ENCODE measurements at regions not wholly inside any gene's neighbourhood (a gene's known extent, or its start where the extent isn't known, plus 50 kb on each side); places are given as distances from the start of the nearest gene placed in this dataset.

DNA sequence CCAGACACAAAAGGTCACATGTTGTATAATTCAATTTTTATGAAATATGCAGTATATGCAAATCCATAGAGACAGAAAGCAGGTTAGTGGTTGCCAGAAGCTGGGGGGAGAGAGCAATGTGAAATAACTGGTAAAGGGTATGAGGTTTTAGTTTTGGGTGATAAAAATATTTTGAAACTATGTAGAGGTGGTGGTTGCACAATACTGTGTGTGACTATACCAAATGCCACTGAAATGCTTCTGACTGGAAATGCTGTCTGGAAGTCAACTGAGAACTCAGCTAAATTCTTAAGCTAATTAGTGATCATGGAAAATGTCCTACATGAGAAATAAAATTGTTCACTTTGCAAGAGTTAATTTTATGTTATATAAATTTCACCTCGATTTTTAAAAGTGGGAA lies 65.3 kb upstream of the RXFP2 start:
- peaks cover 13% of the 10 kb centered on the region for H3K27me3 ChIP-seq (ENCODE audit: low read length)
- H3F3A ChIP-seq (ENCODE audit: low read length, unreplicated experiment): no peaks in the 10 kb centered on the region
- TF ChIP-seq, protein P1, sequence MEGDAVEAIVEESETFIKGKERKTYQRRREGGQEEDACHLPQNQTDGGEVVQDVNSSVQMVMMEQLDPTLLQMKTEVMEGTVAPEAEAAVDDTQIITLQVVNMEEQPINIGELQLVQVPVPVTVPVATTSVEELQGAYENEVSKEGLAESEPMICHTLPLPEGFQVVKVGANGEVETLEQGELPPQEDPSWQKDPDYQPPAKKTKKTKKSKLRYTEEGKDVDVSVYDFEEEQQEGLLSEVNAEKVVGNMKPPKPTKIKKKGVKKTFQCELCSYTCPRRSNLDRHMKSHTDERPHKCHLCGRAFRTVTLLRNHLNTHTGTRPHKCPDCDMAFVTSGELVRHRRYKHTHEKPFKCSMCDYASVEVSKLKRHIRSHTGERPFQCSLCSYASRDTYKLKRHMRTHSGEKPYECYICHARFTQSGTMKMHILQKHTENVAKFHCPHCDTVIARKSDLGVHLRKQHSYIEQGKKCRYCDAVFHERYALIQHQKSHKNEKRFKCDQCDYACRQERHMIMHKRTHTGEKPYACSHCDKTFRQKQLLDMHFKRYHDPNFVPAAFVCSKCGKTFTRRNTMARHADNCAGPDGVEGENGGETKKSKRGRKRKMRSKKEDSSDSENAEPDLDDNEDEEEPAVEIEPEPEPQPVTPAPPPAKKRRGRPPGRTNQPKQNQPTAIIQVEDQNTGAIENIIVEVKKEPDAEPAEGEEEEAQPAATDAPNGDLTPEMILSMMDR (conservative IDR thresholded peaks at IDR 0.05; ENCODE audit: low read depth, low read length): no peak
- no peak for TF ChIP-seq EZH2 (IDR thresholded peaks at IDR 0.05; ENCODE audit: low read length, unreplicated experiment)
- TF ChIP-seq EZH2phosphoT487 (IDR thresholded peaks at IDR 0.05; ENCODE audit: borderline replicate concordance, low read length): no peak
- H3K9ac ChIP-seq (ENCODE audit: low read length): no peak overlapping the region
- DNase-seq: no peak
- no peak overlapping the region for H2AFZ ChIP-seq (ENCODE audit: low read length)
- no peak overlapping the region for H3K27ac ChIP-seq (ENCODE audit: low read length)
- no peaks in the 10 kb centered on the region for H4K20me1 ChIP-seq (ENCODE audit: low read length)
- no peak overlapping the region for H3K4me3 ChIP-seq (ENCODE audit: low read length)
- intact Hi-C loops (cut with micrococcal nuclease): no loop called here
- no peak overlapping the region for H3K4me2 ChIP-seq (ENCODE audit: low read length)
- H3K36me3 ChIP-seq (ENCODE audit: low read depth, low read length): no peaks in the 10 kb centered on the region
- no peaks in the 10 kb centered on the region for H3K79me2 ChIP-seq (ENCODE audit: low read length)
- ChIA-PET POLR2A (ENCODE audit: unreplicated experiment) (no interaction called here), CTCF (no interaction called here)
- ATAC-seq: no peak
- no peaks in the 10 kb centered on the region for H3K4me1 ChIP-seq (ENCODE audit: insufficient read depth, low read length)
- no TSS peak for BruUV-seq (replicated peaks)
- H3K9me2 ChIP-seq (replicated peaks; ENCODE audit: low read length): no peaks in the 10 kb centered on the region
- no peaks in the 10 kb centered on the region for H3K9me3 ChIP-seq (ENCODE audit: low read length)

DNA sequence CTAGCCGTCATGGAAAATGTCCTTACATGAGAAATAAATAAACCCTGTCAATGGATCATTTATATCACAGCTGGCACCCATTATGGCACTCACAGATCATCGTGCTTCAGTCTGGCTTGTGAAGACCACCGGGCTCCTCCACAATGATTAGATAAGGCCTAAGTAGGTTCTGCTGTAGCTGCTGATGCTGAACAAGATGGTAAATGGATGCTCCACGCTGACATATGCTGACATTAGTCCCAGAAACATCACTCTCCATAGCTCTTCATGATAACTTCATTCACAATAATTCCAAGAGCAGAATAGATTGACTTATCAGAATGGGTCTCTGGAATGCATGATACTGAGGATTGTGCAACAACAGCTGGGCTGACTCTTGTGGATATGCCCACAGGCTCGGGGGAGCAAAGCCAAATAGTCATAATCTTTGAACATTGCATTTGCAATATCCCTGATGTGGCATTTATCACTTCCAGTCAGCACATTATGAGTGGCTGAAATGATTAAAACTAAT lies 63.8 kb upstream of the RXFP2 start:
- ATAC-seq: no peak
- no peak overlapping the region for H3K27ac ChIP-seq (ENCODE audit: low read length)

DNA sequence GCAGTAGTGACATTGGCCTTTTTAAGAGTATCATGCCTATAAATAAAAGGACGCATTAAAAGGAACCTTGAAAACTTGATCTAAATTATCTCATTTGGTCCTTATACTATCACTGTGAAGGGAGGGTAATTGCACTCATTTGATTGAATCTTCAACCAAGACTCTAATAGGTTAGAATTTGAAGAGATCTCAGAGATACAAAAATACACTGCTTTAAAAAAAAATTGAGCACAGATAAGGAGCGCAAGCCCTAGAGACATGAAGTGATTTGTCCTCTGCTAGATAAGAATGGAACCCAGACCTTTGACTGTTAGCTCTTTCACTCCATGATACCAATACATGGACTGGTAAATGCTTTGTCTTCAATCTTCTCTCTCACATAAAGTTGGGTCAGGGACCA lies 58.2 kb upstream of the RXFP2 start:
- Histone ChIP-seq H4K20me1 (ENCODE audit: low read length) (no peaks in the 10 kb centered on the region), H3K27ac (ENCODE audit: low read length) (no peak overlapping the region), H3K4me2 (ENCODE audit: low read length) (no peak overlapping the region), H3K27me3 (ENCODE audit: low read length) (peaks cover 15% of the 10 kb centered on the region), H3K79me2 (ENCODE audit: low read length) (no peaks in the 10 kb centered on the region), H3K9ac (ENCODE audit: low read length) (no peak overlapping the region), H2AFZ (ENCODE audit: low read length) (no peak overlapping the region), H3K4me3 (ENCODE audit: low read length) (no peak overlapping the region), H3K9me2 (replicated peaks; ENCODE audit: low read length) (no peaks in the 10 kb centered on the region), H3F3A (ENCODE audit: low read length, unreplicated experiment) (no peaks in the 10 kb centered on the region), H3K9me3 (ENCODE audit: low read length) (no peaks in the 10 kb centered on the region), H3K36me3 (ENCODE audit: low read depth, low read length) (no peaks in the 10 kb centered on the region), H3K4me1 (ENCODE audit: insufficient read depth, low read length) (no peaks in the 10 kb centered on the region)
- intact Hi-C loops (cut with micrococcal nuclease): no loop called here
- no TSS peak for BruUV-seq (replicated peaks)
- ATAC-seq: no peak
- ChIA-PET CTCF (no interaction called here), POLR2A (ENCODE audit: unreplicated experiment) (no interaction called here)
- TF ChIP-seq, protein P1 (conservative IDR thresholded peaks at IDR 0.05; ENCODE audit: low read depth, low read length): no peak
- TF ChIP-seq EZH2 (IDR thresholded peaks at IDR 0.05; ENCODE audit: low read length, unreplicated experiment): no peak
- TF ChIP-seq EZH2phosphoT487 (IDR thresholded peaks at IDR 0.05; ENCODE audit: borderline replicate concordance, low read length): no peak
- DNase-seq: no peak

More for the DNA sequence above, 63.8 kb upstream of the RXFP2 start:
- intact Hi-C loops (cut with micrococcal nuclease): no loop called here
- no peaks in the 10 kb centered on the region for H3K9me3 ChIP-seq (ENCODE audit: low read length)
- H3K27me3 ChIP-seq (ENCODE audit: low read length): peaks cover 13% of the 10 kb centered on the region
- no peaks in the 10 kb centered on the region for H3K36me3 ChIP-seq (ENCODE audit: low read depth, low read length)
- no peaks in the 10 kb centered on the region for H3F3A ChIP-seq (ENCODE audit: low read length, unreplicated experiment)
- no peak overlapping the region for H3K9ac ChIP-seq (ENCODE audit: low read length)
- no TSS peak for BruUV-seq (replicated peaks)
- H3K4me3 ChIP-seq (ENCODE audit: low read length): no peak overlapping the region
- no peak for DNase-seq
- H4K20me1 ChIP-seq (ENCODE audit: low read length): no peaks in the 10 kb centered on the region
- H2AFZ ChIP-seq (ENCODE audit: low read length): no peak overlapping the region
- no peaks in the 10 kb centered on the region for H3K9me2 ChIP-seq (replicated peaks; ENCODE audit: low read length)
- no peaks in the 10 kb centered on the region for H3K4me1 ChIP-seq (ENCODE audit: insufficient read depth, low read length)
- no peak overlapping the region for H3K4me2 ChIP-seq (ENCODE audit: low read length)
- no peaks in the 10 kb centered on the region for H3K79me2 ChIP-seq (ENCODE audit: low read length)
- ChIA-PET POLR2A (ENCODE audit: unreplicated experiment) (no interaction called here), CTCF (no interaction called here)
- TF ChIP-seq, protein P1 (conservative IDR thresholded peaks at IDR 0.05; ENCODE audit: low read depth, low read length): no peak
- TF ChIP-seq EZH2phosphoT487 (IDR thresholded peaks at IDR 0.05; ENCODE audit: borderline replicate concordance, low read length): no peak
- TF ChIP-seq EZH2 (IDR thresholded peaks at IDR 0.05; ENCODE audit: low read length, unreplicated experiment): no peak
